CD14-positive monocyte (primary cell): ENCODE measurements at regions not wholly inside any gene's neighbourhood (a gene's known extent, or its start where the extent isn't known, plus 50 kb on each side); places are given as distances from the start of the nearest gene placed in this dataset.

ENCODE experiments used
- DNase-seq, 3 donors: peaks; one replicate each; pipeline ENCODE4 v3.0.0-alpha.2; 2011 to 2022
- H2AFZ ChIP-seq: 2 replicates; pipeline ENCODE4 v1.6.0; 2012; ENCODE audit warnings: mild to moderate bottlenecking, low read depth, low read length, inconsistent platforms; ENCODE audit not compliant: insufficient read depth, poor library complexity, severe bottlenecking
- H3K27ac ChIP-seq, 2 donors: 1 replicate in 1 of 2; 2 replicates in 1 of 2; pipeline ENCODE4 v1.5.1; 2012 to 2013; ENCODE audit warnings: low read length in 2 of 2, control low read depth in 1 of 2, inconsistent platforms in 1 of 2, low read depth in 1 of 2, mild to moderate bottlenecking in 1 of 2
- H3K27me3 ChIP-seq, 2 donors: one replicate each; pipeline versions ENCODE4 v1.6.0 to v1.6.1; 2011 to 2013; ENCODE audit warnings: low read length in 2 of 2; ENCODE audit not compliant: control insufficient read depth in 2 of 2, insufficient read depth in 2 of 2
- H3K36me3 ChIP-seq, 2 donors: replicated peaks in 1 of 2; 1 replicate in 1 of 2; 2 replicates in 1 of 2; pipeline versions ENCODE4 v1.5.1 to v1.6.1; 2012 to 2013; ENCODE audit warnings: low read length in 2 of 2, control low read depth in 1 of 2, inconsistent platforms in 1 of 2, mild to moderate bottlenecking in 1 of 2; ENCODE audit not compliant: insufficient read depth in 2 of 2, control insufficient read depth in 1 of 2
- H3K4me1 ChIP-seq, 2 donors: 1 replicate in 1 of 2; 2 replicates in 1 of 2; pipeline versions ENCODE4 v1.5.1 to v1.6.1; 2012 to 2013; ENCODE audit warnings: low read length in 2 of 2, control low read depth in 1 of 2, inconsistent platforms in 1 of 2, mild to moderate bottlenecking in 1 of 2, moderate library complexity in 1 of 2; ENCODE audit not compliant: insufficient read depth in 2 of 2, control insufficient read depth in 1 of 2
- H3K4me2 ChIP-seq: replicated peaks from 2 replicates; pipeline ENCODE3; 2012; ENCODE audit warnings: low read length, moderate library complexity, mild to moderate bottlenecking; ENCODE audit not compliant: poor library complexity, severe bottlenecking; ENCODE audit errors: extremely low read depth
- H3K4me3 ChIP-seq, 3 experiments: fragments of 200-600 bp in 1 of 3; sonication (generic) in 1 of 3; replicated peaks in 1 of 3; 1 replicate in 2 of 3; 2 replicates in 1 of 3; pipeline ENCODE4 v1.5.1; 2011 to 2013; ENCODE audit warnings: low read length in 3 of 3, mild to moderate bottlenecking in 3 of 3, control low read depth in 2 of 3, low read depth in 2 of 3, inconsistent platforms in 1 of 3, moderate library complexity in 1 of 3
- H3K79me2 ChIP-seq: 2 replicates; pipeline ENCODE4 v1.6.0; 2012; ENCODE audit warnings: mild to moderate bottlenecking, control low read depth, inconsistent platforms, low read length, moderate library complexity; ENCODE audit not compliant: insufficient read depth
- H3K9ac ChIP-seq: 2 replicates; pipeline ENCODE4 v1.6.0; 2017; ENCODE audit warnings: low read length, mild to moderate bottlenecking; ENCODE audit not compliant: insufficient read depth, poor library complexity, severe bottlenecking
- H3K9me3 ChIP-seq, 2 donors: replicated peaks in 1 of 2; 1 replicate in 1 of 2; 2 replicates in 1 of 2; pipeline versions ENCODE4 v1.5.1 to v1.6.1; 2012 to 2013; ENCODE audit warnings: low read length in 2 of 2, control low read depth in 1 of 2; ENCODE audit not compliant: control insufficient read depth in 1 of 2, insufficient read depth in 1 of 2
- H4K20me1 ChIP-seq: 2 replicates; pipeline ENCODE4 v1.6.0; 2012; ENCODE audit warnings: mild to moderate bottlenecking, low read length, control low read depth, moderate library complexity; ENCODE audit not compliant: insufficient read depth
- H3K27ac Mint-ChIP-seq, 7 donors: one replicate each; pipeline ENCODE4 v1.8.0; 2020; ENCODE audit warnings: mild to moderate bottlenecking in 7 of 7, mixed read lengths in 7 of 7, moderate library complexity in 6 of 7, inconsistent platforms in 2 of 7
- H3K27me3 Mint-ChIP-seq, 3 donors: one replicate each; pipeline ENCODE4 v1.8.0; 2021 to 2022; ENCODE audit warnings: low read depth in 3 of 3, mild to moderate bottlenecking in 3 of 3, mixed read lengths in 3 of 3, moderate library complexity in 3 of 3, inconsistent platforms in 1 of 3
- H3K36me3 Mint-ChIP-seq, 2 donors: one replicate each; pipeline ENCODE4 v1.8.0; 2020; ENCODE audit warnings: mixed read lengths in 2 of 2, inconsistent platforms in 1 of 2, mild to moderate bottlenecking in 1 of 2
- H3K4me1 Mint-ChIP-seq: one replicate; pipeline ENCODE4 v1.8.0; 2020; ENCODE audit warnings: mild to moderate bottlenecking, mixed read lengths
- H3K4me3 Mint-ChIP-seq, 2 donors: one replicate each; pipeline ENCODE4 v1.8.0; 2020; ENCODE audit warnings: mild to moderate bottlenecking in 2 of 2, mixed read lengths in 2 of 2, moderate library complexity in 1 of 2
- H3K9me3 Mint-ChIP-seq, 7 donors: one replicate each; pipeline ENCODE4 v1.8.0; 2020 to 2022; ENCODE audit warnings: mixed read lengths in 7 of 7, mild to moderate bottlenecking in 6 of 7, moderate library complexity in 6 of 7, inconsistent platforms in 2 of 7
- CTCF ChIP-seq: fragments of 200-600 bp; IDR thresholded peaks from one replicate; pipeline ENCODE4 v1.8.0; 2022; ENCODE audit warnings: antibody characterized with exemption, mild to moderate bottlenecking
- WGBS: methylation state at CpG from one replicate; pipeline ENCODE4 v1.1.5; 2013; ENCODE audit warnings: missing lambda C conversion rate; ENCODE audit not compliant: insufficient coverage; 5-methylcytosine and 5-hydroxymethylcytosine counted together
- intact Hi-C, 2 donors: fragments of 100-400 bp; cut with micrococcal nuclease; formaldehyde crosslinking; loops; one replicate each; pipeline versions ENCODE4 v1.15.0 to v1.15.1; 2023

DNA sequence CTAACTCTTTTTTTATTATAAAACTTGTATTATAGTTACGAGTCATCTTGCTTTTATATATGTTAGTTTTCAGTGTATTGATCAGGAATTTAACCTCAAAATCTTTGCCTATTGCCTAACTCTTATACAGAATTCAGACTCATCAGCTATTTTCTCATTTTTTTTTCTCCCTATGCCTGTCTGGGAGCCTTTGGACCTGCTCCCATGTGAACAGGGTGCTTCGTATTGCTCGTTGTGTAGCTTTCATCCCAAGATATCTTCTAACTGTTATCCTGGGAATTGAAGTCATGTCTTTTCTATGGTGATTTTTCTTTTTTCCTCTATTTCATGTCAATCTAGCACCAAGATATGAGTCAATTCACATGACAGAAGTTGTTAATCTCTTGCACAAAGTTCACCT is 814.0 kb downstream of the SLC4A3 start:
- Histone ChIP-seq H3K4me2 (no peak overlapping the region), H3K79me2 (no peaks in the 10 kb centered on the region), H3K4me1 (no peaks in the 10 kb centered on the region), H3K4me3 (no peak overlapping the region), H3K27me3 (no peaks in the 10 kb centered on the region), H3K9ac (no peak overlapping the region), H3K27ac (no peak overlapping the region), H3K9me3 (peaks cover 4 to 11% of the 10 kb centered on the region in 2 donors), H4K20me1 (no peaks in the 10 kb centered on the region), H3K36me3 (no peaks in the 10 kb centered on the region), H2AFZ (no peak overlapping the region)
- Mint-ChIP-seq H3K27ac (no peak overlapping the region), H3K9me3 (peaks cover 0 to 15% (median 2%) of the 10 kb centered on the region in 7 donors), H3K36me3 (no peaks in the 10 kb centered on the region), H3K27me3 (no peaks in the 10 kb centered on the region), H3K4me3 (no peak overlapping the region), H3K4me1 (no peaks in the 10 kb centered on the region)
- intact Hi-C loops = no loop called here
- no CpG with 5 or more reads among the region's 3 CpGs for WGBS
- TF ChIP-seq CTCF = no peak
- no peak for DNase-seq

DNA sequence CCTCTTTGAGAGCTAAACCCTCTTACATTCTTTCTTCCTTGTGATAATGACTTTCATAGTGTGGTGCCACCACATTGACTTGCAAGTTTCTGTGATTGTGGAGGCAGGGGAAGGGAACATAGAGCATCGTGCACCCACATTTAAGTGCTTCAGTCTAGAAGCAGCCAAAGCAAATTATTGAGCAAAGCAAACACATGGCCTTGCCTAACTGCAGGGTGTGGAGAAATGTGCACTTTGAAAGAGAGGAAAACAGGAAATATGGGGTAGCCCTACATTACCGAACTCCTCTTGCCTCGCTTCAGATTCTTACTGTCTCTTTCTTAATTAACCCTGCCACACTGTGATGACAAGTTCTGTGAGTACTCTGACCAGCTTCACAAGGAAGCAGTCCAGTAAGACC is 814.6 kb downstream of the SLC4A3 start:
- no peaks in the 10 kb centered on the region for H3K27me3 Mint-ChIP-seq
- peaks cover 0 to 16% (median 3%) of the 10 kb centered on the region in 7 donors for H3K9me3 Mint-ChIP-seq
- 100% methylated on average over 2 of the region's 3 CpGs for WGBS

More for the DNA sequence above, 814.6 kb downstream of the SLC4A3 start:
- no peak overlapping the region for H3K27ac Mint-ChIP-seq
- H3K4me3 Mint-ChIP-seq = no peak overlapping the region
- H3K4me2 ChIP-seq = no peak overlapping the region
- H3K27ac ChIP-seq = no peak overlapping the region
- no peak for DNase-seq
- H2AFZ ChIP-seq = no peak overlapping the region
- no peaks in the 10 kb centered on the region for H3K36me3 Mint-ChIP-seq
- no peak for TF ChIP-seq CTCF
- H3K4me1 Mint-ChIP-seq = no peaks in the 10 kb centered on the region
- H3K4me1 ChIP-seq = no peaks in the 10 kb centered on the region
- H3K36me3 ChIP-seq = no peaks in the 10 kb centered on the region
- H3K9ac ChIP-seq = no peak overlapping the region
- no peak overlapping the region for H3K4me3 ChIP-seq
- H4K20me1 ChIP-seq = no peaks in the 10 kb centered on the region
- H3K27me3 ChIP-seq = no peaks in the 10 kb centered on the region
- H3K9me3 ChIP-seq = peaks cover 8 to 11% of the 10 kb centered on the region in 2 donors
- no peaks in the 10 kb centered on the region for H3K79me2 ChIP-seq
- intact Hi-C loops = no loop called here
